ENCODE measurements at regions not wholly inside any gene's neighbourhood (a gene's known extent, or its start where the extent isn't known, plus 50 kb on each side); places are given as distances from the start of the nearest gene placed in this dataset.

DNA sequence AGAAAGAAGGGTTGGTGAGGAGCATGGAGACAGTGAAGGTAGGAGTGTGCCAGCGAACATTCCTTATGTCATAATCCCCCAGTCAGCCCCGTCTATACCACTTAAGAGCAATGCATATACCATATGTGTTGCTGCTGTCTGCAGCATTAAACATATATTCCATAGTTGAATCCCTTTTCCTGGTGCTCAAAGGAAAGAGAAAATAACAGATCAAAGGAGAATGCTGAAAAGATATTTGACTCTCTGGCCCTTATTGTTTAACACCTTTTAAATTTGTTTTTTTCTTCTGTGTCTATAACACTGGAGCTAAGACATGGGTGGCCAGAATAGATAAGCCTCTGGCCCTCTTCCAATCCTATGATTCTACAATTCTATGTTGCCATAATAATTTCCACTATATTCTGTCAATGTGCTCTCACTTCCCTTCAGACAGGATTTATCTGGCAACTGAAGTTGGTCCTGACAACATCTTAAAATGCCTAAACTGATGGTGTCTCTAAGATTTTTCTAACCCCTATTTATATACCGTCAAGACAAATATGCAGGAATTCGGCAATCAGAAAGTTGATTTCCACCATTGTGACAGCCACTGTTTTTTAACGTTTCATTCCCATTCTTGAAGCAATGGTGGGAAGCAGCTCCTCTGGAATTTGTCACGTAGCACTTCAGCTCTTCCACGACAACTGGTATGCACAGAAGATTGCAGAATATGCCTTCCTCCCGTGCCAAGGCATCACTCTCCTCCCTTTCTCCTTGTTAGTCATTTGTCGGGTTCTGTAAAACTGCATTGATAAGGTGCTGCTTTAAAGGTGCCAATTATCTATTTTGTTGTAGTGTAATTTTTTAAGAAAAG is 204.7 kb downstream of the BCAT1 start:
- Histone ChIP-seq H3K36me3 (ENCODE audit: control insufficient read depth, insufficient read depth, low read length) (no peaks in the 10 kb centered on the region), H3K27me3 (ENCODE audit: control insufficient read depth, insufficient read depth, low read length) (no peaks in the 10 kb centered on the region), H3K4me3 (ENCODE audit: low read depth, low read length) (no peak overlapping the region)
- DNase-seq (ENCODE audit: low read depth), result no peak
- TF ChIP-seq, protein P1, sequence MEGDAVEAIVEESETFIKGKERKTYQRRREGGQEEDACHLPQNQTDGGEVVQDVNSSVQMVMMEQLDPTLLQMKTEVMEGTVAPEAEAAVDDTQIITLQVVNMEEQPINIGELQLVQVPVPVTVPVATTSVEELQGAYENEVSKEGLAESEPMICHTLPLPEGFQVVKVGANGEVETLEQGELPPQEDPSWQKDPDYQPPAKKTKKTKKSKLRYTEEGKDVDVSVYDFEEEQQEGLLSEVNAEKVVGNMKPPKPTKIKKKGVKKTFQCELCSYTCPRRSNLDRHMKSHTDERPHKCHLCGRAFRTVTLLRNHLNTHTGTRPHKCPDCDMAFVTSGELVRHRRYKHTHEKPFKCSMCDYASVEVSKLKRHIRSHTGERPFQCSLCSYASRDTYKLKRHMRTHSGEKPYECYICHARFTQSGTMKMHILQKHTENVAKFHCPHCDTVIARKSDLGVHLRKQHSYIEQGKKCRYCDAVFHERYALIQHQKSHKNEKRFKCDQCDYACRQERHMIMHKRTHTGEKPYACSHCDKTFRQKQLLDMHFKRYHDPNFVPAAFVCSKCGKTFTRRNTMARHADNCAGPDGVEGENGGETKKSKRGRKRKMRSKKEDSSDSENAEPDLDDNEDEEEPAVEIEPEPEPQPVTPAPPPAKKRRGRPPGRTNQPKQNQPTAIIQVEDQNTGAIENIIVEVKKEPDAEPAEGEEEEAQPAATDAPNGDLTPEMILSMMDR (IDR thresholded peaks at IDR 0.05; ENCODE audit: insufficient read depth, low read length, poor library complexity, severe bottlenecking), result no peak

DNA sequence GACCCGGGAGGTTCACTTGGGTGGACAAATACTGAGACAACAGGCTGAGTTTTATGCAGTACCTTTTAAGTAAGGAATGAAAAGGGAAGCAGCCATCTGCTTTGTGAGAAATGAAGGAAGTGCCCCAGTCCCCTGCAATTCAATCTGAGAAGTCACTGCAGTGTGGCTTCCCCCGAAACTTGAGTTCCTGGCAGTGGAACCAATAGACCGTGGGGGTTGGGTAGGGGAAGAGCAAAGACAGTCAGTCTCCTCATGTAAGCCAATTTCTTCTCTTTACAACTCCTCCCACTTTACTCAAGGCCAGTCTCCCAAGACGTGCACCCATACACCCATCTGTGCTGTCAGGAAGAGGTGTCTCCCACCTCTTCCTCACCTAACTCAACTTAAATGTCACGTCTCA is 206.5 kb downstream of the BCAT1 start:
- Histone ChIP-seq H3K36me3 (ENCODE audit: control insufficient read depth, insufficient read depth, low read length) (no peaks in the 10 kb centered on the region), H3K27me3 (ENCODE audit: control insufficient read depth, insufficient read depth, low read length) (no peaks in the 10 kb centered on the region), H3K4me3 (ENCODE audit: low read depth, low read length) (no peak overlapping the region)
- TF ChIP-seq, protein P1 (IDR thresholded peaks at IDR 0.05; ENCODE audit: insufficient read depth, low read length, poor library complexity, severe bottlenecking), result no peak
- no peak for DNase-seq (ENCODE audit: low read depth)

DNA sequence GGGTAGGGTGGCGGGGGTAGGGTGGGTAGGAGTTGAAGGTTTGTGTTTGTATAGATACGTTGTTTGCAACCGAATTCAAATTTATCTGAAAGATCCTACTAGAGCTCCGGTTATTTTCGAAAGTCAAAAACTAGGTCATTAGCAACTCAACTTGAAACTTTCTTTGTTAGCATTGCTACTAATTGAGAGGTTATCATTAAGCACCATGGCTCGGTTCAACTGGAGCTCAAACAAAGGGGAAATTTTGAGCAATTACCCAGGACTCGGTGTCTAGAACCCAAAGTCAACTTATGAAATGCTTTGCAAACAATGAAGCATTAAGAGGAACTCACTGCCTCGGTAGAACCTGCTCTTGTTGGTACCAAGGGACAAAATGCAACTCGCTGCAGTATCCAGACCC is 207.7 kb downstream of the BCAT1 start:
- H3K4me3 ChIP-seq (ENCODE audit: low read depth, low read length), result no peak overlapping the region
- no peaks in the 10 kb centered on the region for H3K27me3 ChIP-seq (ENCODE audit: control insufficient read depth, insufficient read depth, low read length)
- TF ChIP-seq, protein P1 (IDR thresholded peaks at IDR 0.05; ENCODE audit: insufficient read depth, low read length, poor library complexity, severe bottlenecking), result no peak
- no peaks in the 10 kb centered on the region for H3K36me3 ChIP-seq (ENCODE audit: control insufficient read depth, insufficient read depth, low read length)
- DNase-seq (ENCODE audit: low read depth), result no peak

DNA sequence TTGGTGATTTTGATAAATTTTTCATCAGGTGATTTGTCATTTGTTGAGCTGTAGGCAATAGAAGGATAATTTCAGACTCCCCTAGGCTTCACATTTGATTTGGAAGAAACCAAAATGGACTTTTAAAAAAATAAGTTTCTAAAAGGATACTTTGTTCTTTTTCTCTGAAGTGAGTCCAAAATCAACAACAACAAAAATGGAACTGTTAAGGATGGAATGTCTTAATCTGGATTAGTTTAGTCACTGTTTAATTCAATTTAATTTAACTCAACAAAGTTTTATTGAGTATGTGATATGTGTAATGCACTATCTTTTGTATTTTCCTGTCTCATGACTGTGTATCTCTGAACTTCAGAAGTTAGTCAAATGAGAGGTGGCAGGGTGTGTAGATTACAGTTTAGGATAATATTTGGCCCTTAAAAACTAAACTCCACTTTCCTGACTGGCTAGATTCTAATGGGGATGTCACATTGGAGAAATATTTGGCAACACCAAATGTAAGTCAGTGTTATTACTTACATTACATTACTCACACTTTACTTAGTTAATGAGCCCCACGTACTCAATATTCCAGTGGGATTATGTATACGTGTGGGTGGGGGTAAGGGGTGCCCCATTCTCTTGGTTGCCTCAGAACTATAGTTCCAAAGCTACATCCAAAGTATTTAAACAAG is 209.7 kb downstream of the BCAT1 start:
- no peaks in the 10 kb centered on the region for H3K27me3 ChIP-seq (ENCODE audit: control insufficient read depth, insufficient read depth, low read length)
- TF ChIP-seq, protein P1 (IDR thresholded peaks at IDR 0.05; ENCODE audit: insufficient read depth, low read length, poor library complexity, severe bottlenecking), result no peak
- no peak overlapping the region for H3K4me3 ChIP-seq (ENCODE audit: low read depth, low read length)
- no peak for DNase-seq (ENCODE audit: low read depth)
- no peaks in the 10 kb centered on the region for H3K36me3 ChIP-seq (ENCODE audit: control insufficient read depth, insufficient read depth, low read length)

DNA sequence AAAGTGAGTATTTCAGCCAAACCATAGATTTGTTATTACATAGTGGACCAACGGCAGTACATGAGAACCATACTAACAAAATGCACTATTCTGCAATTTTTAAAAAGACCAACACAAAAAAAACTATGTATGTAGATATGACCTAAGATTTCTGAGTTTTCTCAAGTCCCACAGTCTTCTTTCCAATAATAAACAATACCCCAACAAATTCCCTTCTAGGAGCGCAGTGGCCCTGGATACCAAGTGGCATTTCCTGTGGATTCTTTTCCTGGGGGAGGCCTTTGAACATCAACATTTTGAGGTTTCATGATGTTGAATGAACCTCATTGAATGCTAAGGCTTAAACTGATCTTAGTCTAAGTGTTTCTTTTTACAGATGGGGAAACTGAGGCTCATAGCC is 210.5 kb downstream of the BCAT1 start:
- H3K36me3 ChIP-seq (ENCODE audit: control insufficient read depth, insufficient read depth, low read length), result no peaks in the 10 kb centered on the region
- DNase-seq (ENCODE audit: low read depth), result no peak
- TF ChIP-seq, protein P1 (IDR thresholded peaks at IDR 0.05; ENCODE audit: insufficient read depth, low read length, poor library complexity, severe bottlenecking), result no peak

More for the DNA sequence above, 210.5 kb downstream of the BCAT1 start:
- Histone ChIP-seq H3K4me3 (ENCODE audit: low read depth, low read length) (no peak overlapping the region), H3K27me3 (ENCODE audit: control insufficient read depth, insufficient read depth, low read length) (no peaks in the 10 kb centered on the region)

Data from kidney epithelial cell (primary cell).